ENCODE measurements at regions not wholly inside any gene's neighbourhood (a gene's known extent, or its start where the extent isn't known, plus 50 kb on each side); places are given as distances from the start of the nearest gene placed in this dataset.

GRCh38 chr20:41697861-41698559 lies 79.8 kb upstream of the CHD6 start:
- peak; percentile 33 for DNase-seq (ENCODE audit: low read depth)
- TF ChIP-seq CTCF (IDR thresholded peaks at IDR 0.05; ENCODE audit: insufficient read depth, low read depth, low read length) = peak; percentile 93
- H3K4me3 ChIP-seq (ENCODE audit: low read depth, low read length) = no peak overlapping the region

GRCh38 chr20:41696428-41696827 lies 78.3 kb upstream of the CHD6 start:
- no peak for DNase-seq (ENCODE audit: low read depth)
- TF ChIP-seq CTCF (IDR thresholded peaks at IDR 0.05; ENCODE audit: insufficient read depth, low read depth, low read length) = no peak
- no peak overlapping the region for H3K4me3 ChIP-seq (ENCODE audit: low read depth, low read length)

GRCh38 chr20:41694796-41695195 lies 76.6 kb upstream of the CHD6 start:
- TF ChIP-seq CTCF (IDR thresholded peaks at IDR 0.05; ENCODE audit: insufficient read depth, low read depth, low read length) = no peak
- DNase-seq (ENCODE audit: low read depth) = no peak
- H3K4me3 ChIP-seq (ENCODE audit: low read depth, low read length) = no peak overlapping the region

GRCh38 chr20:41693136-41693979 lies 75.2 kb upstream of the CHD6 start:
- peak; percentile 57 for TF ChIP-seq CTCF (IDR thresholded peaks at IDR 0.05; ENCODE audit: insufficient read depth, low read depth, low read length)
- peak overlapping the region; percentile 83 for H3K4me3 ChIP-seq (ENCODE audit: low read depth, low read length)

GRCh38 chr20:41692479-41693135 lies 74.4 kb upstream of the CHD6 start:
- DNase-seq (ENCODE audit: low read depth) = peak; percentile 54
- TF ChIP-seq CTCF (IDR thresholded peaks at IDR 0.05; ENCODE audit: insufficient read depth, low read depth, low read length) = no peak

More at GRCh38 chr20:41693136-41693979, 75.2 kb upstream of the CHD6 start:
- DNase-seq (ENCODE audit: low read depth) = peak; percentile 87

GRCh38 chr20:41691443-41691842 lies 73.3 kb upstream of the CHD6 start:
- no peak for DNase-seq (ENCODE audit: low read depth)
- TF ChIP-seq CTCF (IDR thresholded peaks at IDR 0.05; ENCODE audit: insufficient read depth, low read depth, low read length) = no peak
- H3K4me3 ChIP-seq (ENCODE audit: low read depth, low read length) = no peak overlapping the region

More at GRCh38 chr20:41692479-41693135, 74.4 kb upstream of the CHD6 start:
- peak overlapping the region; percentile 83 for H3K4me3 ChIP-seq (ENCODE audit: low read depth, low read length)

Measured in fibroblast of villous mesenchyme (primary cell).